Fibroblast of gingiva (primary cell): ENCODE measurements at regions not wholly inside any gene's neighbourhood (a gene's known extent, or its start where the extent isn't known, plus 50 kb on each side); places are given as distances from the start of the nearest gene placed in this dataset.

Experiments
- DNase-seq: peaks from one replicate; pipeline ENCODE4 v3.0.0-alpha.2; 2011; ENCODE audit warnings: low read depth

DNA sequence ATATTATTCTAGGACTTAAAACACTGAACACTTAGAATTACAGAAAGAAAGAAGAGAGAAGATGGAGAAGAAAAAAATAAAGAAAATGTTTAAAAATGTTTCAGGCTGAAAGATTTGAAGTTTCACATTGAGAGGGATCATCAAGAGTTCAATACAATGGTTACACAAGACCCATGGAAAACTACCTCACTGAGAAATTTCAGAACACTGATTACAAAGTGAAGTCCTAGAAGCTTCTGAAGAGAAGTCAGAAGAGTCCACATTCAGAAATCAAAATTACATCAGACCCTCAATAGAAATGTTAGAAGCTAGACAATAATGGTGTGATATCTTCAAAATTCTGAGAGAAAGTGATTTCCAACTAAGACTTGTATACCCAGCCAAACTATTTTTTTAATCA lies 196.1 kb downstream of the MACC1 start:
- DNase-seq: no peak

DNA sequence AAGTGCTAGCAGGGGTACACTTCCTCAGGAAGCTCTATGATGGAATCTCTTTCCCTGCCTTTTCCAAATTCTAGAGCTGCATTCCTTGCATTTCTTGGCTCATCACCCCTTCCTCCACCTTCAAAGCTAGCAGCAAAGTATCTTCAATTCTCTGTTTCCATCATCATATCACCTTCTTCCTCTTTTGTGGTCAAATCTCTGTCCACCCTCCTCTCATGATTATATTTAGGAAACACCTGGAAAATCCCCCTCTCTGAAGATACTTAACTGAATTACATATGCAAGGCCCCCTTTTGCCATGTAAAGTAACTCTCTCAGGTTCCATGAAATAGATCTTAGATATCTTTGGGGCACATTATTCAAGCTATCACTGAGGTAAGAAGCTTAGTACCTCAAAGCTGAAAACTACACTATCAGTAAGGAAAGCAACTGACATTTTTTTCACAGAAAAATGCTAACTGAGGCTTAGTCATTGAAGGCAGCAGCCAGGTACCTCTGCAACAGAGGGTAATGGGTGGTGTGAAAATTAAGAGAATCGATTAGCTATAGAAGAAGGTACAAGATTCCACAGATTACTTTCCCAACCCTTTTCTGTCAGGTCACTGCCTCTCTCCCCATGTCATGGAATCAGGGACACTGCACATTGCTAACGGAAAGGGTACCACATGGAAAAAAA lies 197.3 kb downstream of the MACC1 start:
- DNase-seq: no peak

DNA sequence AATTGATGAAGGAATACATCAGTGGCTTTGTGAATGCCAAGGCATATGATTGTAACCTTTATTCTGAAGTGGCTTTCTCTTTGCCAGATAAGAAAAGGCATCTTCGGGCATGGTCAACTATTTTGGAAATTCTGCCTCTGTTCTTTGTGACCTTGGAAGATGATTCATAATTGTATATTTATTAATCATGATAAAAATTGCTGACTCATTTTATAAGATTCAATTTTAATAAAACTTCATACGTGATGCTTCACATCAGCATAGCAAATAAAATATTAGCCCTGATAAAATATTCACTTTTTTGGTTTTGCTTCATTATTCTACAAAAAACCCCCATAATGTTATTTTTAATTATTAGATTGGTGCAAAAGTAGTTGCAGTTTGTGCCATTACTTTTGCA lies 200.5 kb downstream of the MACC1 start:
- DNase-seq: no peak

DNA sequence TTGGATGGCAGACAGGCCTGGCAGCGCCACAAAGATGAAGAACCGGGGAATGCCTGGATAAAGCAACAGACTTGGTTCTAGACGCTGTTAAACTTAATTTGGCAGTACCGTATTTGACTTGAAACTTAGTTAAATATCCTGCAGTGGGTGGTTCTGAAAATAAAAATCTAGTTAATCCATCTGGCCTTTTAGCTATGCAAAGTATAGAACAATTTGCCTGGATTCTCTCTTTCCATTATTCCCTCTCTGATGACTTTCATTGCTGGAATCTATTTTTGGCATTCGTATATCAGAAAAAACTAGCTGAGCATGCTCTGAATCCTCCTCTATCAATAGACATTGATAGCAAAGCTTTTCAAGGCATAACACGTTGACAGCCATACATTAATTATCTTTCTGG lies 203.6 kb downstream of the MACC1 start:
- no peak for DNase-seq

DNA sequence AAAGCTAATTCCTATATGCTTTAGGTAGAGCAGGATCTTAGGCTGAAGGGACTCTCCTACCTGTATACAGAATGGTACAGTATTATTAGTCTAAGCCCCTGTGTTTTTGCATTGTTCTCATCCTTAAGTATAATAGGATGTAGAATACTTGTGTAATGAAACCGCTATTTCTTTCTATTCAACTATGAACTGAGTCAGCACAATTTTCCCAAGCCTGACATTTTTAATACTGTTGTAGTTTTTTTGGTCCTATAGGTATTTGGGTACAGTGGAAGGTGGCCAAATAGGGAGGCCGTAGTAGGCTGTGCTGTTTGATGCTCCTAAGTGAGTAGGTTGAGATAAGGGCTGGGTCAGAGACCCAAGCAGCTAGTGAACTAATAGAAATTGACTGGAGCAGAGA lies 205.1 kb downstream of the MACC1 start:
- DNase-seq: no peak

DNA sequence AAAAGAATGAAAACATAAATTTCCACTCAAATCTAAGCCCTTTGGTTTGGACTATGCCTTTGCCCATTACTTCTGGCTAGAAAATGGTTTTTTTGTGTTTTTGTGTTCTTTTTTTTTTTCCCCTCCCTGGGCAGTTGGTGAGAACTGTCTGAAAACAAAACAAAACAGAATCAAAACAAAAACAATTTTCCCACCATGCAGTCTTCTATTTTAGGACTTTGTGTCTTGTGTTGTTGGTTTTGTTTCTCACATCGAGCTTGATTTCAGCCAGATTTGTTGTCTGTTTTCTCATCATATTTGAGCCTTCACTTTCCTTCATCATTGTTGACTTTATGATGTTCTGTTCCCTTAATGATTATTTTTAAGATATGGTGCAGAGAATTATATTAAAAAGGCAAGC lies 206.3 kb downstream of the MACC1 start:
- DNase-seq: no peak

DNA sequence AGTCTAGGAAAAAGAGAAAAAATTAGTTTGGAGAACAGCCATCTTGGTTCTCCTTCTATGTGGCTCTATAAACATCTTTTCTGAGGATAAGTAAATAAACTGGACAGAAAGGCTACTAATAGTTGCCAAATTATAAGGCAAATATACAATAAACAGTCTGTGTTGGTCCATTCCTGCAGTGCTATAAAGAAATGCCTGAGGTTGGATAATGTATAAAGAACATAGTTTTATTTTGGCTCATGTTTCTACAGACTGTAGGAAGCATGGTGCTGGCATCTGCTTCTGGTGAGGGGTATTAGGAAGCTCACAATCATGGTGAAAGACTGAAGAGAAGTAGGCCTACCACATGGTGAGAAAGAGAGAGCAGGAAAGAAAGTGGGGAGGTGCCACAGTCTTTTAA lies 209.7 kb downstream of the MACC1 start:
- DNase-seq: peak; percentile 26

DNA sequence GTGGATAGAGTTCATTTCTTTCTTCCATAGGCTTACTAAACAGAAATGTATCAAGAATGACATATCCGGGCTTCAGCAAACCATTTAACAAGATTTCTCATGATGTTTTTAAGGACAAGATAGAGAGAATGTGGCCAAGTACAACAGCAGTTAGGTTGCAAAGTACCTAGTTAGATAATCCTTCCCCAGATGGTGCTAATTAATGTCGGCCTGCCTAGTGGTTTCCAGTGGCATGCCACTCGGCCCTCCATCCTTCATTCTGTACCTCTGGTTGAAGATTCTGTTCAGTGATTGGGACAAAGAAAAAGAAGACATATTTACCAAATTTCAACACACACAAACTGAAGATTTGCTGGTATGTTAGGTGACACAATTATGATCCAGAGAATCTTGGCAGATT lies 212.1 kb downstream of the MACC1 start:
- DNase-seq: peak; percentile 5

DNA sequence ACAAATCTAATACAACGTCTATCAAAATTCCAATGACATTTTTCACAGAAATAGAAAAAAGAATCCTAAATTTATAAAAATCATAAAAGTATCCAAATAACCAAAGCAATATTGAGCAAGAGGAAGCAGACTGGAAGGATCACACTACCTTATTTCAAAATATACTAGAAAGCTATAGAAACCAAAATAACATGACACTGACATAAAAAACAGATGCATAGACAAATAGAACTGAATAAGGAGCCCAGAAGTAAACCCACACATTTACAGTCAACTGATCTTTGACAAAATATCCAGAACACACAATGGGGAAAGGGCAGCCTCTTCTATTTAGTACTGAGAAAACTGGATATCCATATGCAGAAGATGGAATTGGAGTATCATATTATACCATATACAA lies 217.5 kb downstream of the MACC1 start:
- no peak for DNase-seq

DNA sequence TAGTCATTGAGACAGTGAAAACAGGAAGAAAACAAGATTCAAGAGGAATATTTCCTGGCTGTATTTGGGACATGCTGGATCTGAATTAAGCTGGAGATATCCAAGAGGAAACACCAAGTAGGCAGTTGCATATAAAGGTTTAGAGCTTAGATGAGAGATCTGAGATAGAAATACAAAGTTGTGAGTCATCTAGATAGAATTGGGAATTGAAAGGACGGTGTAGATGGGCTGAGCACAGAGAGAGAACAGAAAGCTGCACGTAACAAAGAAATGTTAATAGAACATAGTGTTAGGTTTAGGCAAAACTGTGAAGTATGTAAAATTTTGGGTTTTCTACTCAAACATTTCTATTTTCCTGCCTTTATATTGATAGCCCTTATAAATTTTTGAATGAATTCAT lies 218.5 kb upstream of the TMEM196 start:
- no peak for DNase-seq

DNA sequence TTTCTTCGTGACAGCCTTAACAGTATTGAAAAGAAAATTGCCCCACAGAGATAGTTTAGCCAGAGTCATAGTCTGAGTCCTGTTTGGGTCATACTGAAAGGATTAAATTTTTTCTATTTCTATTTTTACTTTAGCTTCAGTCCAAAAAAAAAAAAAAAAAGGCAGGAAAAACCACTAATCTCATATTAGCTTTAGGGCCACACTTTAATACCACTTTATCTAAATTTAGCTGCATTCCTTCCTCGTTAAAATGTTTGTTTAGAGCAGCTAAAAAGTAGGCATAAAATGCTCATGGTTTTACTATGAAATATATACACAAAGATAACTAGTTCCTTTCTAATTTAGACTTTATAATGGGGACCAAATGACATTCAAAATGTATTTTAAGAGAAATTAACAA lies 216.5 kb upstream of the TMEM196 start:
- no peak for DNase-seq

DNA sequence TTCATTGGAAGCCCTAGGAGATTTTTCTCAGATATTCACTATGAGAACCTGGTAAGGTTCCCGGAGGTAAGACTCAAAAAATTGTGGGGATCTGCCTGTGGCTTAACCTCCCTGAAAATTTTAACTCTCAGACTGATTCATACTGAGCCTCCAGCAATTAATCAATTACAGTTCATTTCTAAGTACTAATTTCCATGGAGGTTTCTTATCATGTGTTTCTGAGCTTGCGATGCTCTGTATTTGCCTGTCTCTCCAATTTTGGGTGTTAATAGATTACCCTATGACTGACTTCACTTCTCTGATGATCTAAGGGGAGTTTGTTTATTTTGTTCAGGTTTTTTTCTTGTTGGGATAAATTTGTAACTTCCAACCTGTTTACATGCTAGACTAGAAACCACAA lies 215.4 kb upstream of the TMEM196 start:
- DNase-seq: no peak

DNA sequence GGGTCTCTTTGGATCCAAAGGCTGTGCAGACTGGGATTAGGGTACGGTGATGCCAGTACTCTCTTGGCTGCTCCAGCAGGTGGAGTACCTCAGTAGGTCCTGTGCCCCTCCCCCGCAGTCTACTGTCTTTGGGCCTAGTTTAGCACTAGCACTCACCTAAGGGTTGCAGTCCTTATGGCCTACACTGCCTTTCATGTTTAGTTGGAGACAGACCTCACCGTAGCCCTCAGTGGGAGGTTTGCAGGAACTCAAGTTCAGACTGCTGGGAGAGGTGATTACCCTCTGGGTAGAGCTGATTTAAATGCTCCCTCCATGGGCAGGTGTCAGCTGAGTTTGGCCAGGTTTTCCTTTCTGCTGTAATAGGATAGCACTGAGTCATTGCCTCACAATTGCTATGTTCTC lies 210.8 kb upstream of the TMEM196 start:
- DNase-seq: no peak

DNA sequence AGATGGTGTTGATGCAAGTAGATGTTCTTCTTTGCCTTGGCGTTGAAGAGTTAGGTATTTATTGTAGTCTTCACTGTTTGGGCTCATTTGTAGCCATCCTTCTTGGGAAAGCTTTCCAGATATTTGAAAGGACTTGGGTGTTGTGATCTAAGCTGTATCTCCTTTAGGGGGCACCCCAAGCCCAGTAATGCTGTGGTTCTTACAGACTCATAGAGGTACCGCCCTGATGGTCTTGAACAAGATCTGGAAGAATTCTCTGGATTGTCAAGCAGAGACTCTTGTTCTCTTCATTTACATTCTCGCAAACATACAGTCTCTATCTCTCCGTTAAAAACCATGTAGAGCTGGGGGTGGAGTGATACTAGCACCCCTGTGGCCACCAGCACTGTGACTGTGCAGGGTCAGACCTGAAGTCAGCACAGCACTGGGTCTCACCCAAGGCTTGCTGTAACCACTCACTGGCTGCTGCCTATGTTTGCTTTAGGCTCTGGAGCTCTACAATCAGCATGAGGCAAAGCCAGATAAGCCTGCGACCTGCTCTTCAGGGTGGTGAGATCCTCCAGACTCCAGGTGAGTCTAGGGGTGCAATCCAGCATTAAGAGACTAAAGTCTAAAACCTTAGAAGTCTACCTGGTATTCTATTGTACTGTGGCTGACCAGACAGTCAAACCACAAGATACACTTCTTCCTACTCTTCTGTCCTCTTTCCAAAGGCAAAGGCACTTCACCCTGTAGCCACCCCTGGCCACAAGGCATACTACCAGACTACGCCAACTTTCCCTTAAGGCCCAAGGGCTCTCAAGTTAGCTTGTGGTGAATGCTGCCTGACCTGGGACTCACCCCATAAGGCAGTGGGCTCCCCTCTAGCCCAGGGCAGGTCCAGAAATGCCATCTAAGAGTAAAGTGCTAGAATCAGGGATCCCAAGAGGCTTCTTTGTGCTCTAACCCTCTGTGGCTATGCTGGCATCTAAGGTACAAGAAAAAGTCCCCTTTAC lies 209.7 kb upstream of the TMEM196 start:
- DNase-seq: peak; percentile 87

DNA sequence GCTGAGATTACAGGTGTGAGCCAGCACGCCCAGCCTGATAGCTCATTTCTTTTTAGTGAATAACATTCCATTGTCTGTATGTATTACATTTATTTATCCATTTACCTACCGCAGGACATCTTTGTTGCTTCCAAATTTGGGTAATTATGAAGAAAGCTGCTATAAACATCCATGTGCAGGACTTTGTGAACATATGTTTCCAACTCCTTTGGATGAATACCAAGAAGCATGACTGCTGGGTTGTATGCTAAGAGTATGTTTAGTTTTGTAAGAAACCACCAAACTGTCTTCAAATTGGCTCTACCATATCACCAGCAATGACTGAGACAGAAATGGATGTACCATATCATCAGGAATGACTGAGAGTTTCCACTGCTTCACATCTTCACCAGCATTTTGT lies 200.2 kb upstream of the TMEM196 start:
- no peak for DNase-seq

DNA sequence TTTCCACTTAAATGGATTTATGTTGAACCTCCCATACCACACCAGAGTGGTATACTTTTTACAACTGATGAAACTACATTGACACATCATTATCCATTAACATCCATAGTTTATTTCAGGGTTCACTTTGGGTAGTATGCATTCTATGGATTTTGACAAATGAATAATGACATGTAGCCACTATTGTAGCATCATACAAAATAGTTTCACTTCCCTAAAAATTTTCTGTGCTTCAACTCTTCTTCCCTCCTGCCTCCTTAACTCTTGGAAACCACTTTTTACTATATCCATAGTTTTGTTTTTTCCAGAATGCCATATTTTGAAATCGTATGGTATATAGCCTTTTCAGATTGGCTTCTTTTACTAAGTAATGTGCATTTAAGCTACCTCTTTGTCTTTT lies 199.5 kb upstream of the TMEM196 start:
- no peak for DNase-seq

DNA sequence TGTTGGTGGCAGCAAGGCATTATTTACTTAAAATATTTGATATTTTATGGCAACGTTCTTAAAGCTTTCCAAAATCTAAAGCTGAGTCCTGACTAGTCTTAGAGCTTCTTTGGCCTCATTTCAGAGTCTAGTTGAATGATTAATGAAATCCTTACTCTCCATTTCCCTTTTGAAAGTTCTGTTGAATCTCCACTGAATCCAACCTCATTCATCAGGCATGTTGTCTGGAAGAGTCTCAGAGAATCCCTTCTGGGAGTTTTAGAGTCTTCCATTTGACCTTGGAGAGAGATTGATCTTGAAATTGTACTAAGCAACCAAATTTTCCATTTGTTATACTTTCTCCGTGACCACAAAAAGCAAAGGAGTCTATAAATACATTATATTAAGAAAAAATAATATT lies 198.5 kb upstream of the TMEM196 start:
- DNase-seq: no peak

DNA sequence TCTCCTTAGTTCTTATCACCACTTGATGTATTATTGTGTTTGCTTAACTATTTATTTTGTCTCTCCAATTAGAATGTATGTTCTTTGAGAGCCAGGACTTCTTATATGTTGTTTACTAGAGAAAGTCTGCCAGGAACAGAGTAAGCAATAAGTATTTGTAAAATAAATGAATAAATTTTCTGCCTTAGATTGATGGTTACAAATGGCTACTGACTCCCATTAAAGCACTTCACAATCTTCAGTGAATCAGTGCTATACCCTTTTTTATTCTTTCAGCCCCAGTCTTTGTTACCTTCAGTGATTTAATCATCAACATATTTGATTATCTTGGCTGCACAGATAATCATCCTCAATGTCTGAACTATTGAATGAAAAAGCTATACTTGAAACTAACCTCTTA lies 197.1 kb upstream of the TMEM196 start:
- no peak for DNase-seq

DNA sequence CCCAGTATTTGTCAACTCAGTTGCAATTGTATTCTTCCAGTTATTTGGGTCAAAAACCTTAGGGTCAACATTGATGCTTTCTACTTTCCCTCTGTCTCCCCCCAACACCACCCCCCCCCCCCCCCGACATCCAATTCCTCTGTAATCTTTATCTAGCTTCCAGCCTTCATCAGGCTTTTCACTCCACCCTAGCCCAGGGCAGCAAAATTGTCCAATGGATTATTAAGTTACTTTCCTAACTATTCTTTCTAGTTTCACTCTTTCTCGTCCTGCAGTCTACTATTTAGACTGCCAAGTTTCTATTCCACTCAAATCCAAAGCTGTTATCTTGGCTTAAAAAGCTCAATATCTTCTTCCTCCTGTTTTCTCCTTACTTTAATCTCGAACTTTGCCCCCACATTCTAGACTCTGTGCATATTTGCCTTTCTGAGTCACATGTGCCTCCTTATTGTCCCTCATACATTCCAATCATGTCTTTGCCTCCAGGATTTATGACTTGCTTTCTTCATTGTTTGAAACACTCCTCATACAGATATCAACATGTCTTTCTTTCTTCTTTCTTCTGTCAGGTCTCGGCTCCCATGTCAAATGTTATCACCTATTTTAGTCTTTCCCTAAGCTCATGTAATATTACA lies 196.6 kb upstream of the TMEM196 start:
- peak; percentile 6 for DNase-seq

DNA sequence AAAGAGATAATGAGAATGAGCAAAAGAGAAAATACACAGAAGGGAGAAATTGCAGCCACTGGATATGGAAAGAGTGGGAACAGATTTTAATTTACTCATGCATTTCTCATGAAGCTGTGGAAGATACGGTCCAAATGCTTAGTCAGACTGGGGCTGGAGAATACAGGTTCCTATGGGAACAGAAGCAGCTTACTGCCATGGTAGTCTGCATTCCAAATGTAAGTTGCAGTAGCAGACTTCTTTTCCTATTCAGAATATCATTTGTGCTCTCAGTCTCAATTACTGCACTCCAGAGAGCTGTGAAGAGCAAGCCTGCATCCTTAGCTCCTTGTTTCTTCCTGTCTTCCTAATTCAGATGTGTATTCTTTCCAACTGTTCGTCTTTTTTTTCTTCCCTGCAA lies 190.8 kb upstream of the TMEM196 start:
- DNase-seq: peak; percentile 70

DNA sequence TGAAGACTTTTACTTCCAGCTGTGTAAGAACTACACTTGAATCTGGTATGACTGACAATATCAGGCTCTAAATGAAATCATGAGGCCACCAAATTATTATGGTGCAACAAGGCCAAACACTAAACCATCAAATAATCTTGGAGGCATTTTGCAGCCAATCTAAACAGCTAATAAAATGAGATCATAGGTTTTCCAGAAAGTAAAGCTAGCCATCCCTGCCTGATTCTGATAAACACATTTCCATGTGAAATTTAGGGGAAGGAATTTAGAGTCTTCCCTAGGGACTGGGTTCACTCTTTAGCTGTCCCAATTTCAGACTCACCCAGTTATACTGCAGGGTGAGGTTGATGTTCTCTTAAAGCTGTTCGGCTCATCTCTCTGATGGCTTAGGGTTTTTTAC lies 190.3 kb upstream of the TMEM196 start:
- DNase-seq: peak; percentile 66

DNA sequence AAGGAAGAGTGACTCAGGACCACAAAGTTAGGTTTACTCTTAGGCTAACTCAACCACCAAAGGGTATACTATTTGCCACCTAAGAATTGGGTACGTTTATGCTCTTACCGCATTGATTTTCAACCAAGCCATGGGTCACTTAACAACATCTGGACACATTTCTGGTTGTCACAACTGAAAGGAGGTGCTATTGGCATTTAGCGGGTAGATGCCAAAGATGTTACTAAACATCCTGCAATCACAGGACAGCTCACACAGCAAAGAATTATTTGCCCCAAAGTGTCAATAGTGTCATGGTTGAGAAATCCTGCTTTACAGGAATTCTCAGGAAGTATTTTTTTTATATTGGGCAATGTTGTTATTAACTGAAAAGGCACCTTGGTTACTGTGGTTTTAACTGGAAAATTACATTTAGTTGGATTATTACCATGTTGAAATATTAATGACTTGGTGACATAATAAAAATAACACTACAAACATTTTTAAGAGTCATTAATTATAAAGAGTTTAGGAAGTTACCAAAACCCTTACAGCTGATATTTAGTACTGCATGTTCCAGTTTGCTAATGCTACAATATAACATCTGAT lies 185.0 kb upstream of the TMEM196 start:
- peak; percentile 99 for DNase-seq

DNA sequence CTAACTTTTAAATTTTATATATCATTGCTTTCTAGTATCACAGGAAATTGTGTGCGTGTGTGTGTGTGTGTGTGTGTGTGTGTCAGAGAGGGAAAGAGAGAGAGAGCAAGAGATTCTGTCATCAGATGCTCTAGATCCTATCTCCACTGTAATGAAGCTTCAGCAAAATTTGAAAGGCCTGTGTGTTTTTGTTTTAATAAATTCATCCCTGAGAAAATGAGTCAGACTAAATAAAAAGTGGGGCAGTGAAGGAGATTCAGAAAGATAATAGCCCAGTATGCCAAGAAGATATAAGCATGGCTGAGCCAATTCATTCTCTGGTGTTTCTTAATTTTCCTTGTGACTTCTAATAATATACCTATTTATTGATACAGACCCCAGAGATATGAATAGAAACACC lies 184.2 kb upstream of the TMEM196 start:
- peak; percentile 38 for DNase-seq
